Ascending aorta (tissue), 2 donors: ENCODE measurements at regions not wholly inside any gene's neighbourhood (a gene's known extent, or its start where the extent isn't known, plus 50 kb on each side); places are given as distances from the start of the nearest gene placed in this dataset.
"Not testable (repeated sequence)": the region's sequence is repeated elsewhere in the genome, so short reads cannot be mapped to it uniquely, and the experiment has no call there.

ENCODE experiments used
- DNase-seq, 2 donors: peaks; one replicate each; pipeline ENCODE4 v3.0.0-alpha.2; 2019; ENCODE audit warnings: low spot score in 2 of 2
- H3K27ac ChIP-seq, 2 donors: fragments of 200-600 bp; sonication (generic); one replicate each; pipeline ENCODE4 v1.5.1; 2016 to 2017; ENCODE audit warnings: mild to moderate bottlenecking in 1 of 2
- H3K27me3 ChIP-seq: fragments of 200-600 bp; sonication (generic); one replicate; pipeline ENCODE4 v1.5.1; 2017
- H3K36me3 ChIP-seq, 2 donors: fragments of 200-600 bp; sonication (generic); one replicate each; pipeline ENCODE4 v1.5.1; 2016
- H3K4me1 ChIP-seq, 2 donors: fragments of 200-600 bp; sonication (generic); one replicate each; pipeline ENCODE4 v1.5.1; 2016 to 2017; ENCODE audit warnings: mild to moderate bottlenecking in 1 of 2
- H3K4me3 ChIP-seq, 2 donors: fragments of 200-600 bp; sonication (generic); one replicate each; pipeline ENCODE4 v1.5.1; 2016 to 2017; ENCODE audit warnings: mild to moderate bottlenecking in 1 of 2
- H3K9me3 ChIP-seq, 2 donors: fragments of 200-600 bp; sonication (generic); one replicate each; pipeline ENCODE4 v1.5.1; 2016
- intact Hi-C: fragments of 100-400 bp; cut with DNase I; formaldehyde crosslinking; loops from one replicate; pipeline ENCODE4 v1.15.1; 2023
- TF ChIP-seq, protein P1 (sequence below), 3 experiments: fragments of 200-600 bp in 2 of 3; fragments of 450-650 bp in 1 of 3; sonication (generic) in 2 of 3; IDR thresholded peaks; one replicate each; pipeline ENCODE4 v1.5.1; 2016 to 2019; ENCODE audit warnings: antibody characterized with exemption in 3 of 3, mild to moderate bottlenecking in 1 of 3, moderate library complexity in 1 of 3

DNA sequence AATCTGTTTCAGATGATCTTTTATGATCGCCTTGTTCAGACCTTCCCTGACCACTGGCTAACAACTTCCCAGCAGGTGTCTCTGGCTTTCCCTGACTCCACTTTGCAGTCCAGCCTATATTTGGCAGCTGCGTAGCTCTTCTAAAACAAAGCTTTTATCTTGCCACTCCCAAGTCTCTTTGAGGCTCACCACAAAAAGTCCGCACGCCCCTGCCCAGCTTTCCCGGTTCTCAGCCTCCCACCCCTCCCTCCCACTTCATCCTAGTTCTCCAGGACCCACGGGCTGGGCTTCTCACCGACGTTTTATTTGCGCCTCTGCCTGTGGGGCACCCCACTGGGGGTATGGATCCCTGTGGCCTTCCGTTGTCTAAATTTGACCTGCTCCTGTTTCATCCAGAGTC lies 58.9 kb upstream of the USP6NL start:
- H3K4me3 ChIP-seq: no peak overlapping the region
- no peaks in the 10 kb centered on the region for H3K9me3 ChIP-seq
- TF ChIP-seq, protein P1, sequence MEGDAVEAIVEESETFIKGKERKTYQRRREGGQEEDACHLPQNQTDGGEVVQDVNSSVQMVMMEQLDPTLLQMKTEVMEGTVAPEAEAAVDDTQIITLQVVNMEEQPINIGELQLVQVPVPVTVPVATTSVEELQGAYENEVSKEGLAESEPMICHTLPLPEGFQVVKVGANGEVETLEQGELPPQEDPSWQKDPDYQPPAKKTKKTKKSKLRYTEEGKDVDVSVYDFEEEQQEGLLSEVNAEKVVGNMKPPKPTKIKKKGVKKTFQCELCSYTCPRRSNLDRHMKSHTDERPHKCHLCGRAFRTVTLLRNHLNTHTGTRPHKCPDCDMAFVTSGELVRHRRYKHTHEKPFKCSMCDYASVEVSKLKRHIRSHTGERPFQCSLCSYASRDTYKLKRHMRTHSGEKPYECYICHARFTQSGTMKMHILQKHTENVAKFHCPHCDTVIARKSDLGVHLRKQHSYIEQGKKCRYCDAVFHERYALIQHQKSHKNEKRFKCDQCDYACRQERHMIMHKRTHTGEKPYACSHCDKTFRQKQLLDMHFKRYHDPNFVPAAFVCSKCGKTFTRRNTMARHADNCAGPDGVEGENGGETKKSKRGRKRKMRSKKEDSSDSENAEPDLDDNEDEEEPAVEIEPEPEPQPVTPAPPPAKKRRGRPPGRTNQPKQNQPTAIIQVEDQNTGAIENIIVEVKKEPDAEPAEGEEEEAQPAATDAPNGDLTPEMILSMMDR (IDR thresholded peaks at IDR 0.05): no peak
- H3K27me3 ChIP-seq: no peaks in the 10 kb centered on the region
- H3K27ac ChIP-seq: no peak overlapping the region
- intact Hi-C loops: no loop called here
- no peak for DNase-seq
- no peaks in the 10 kb centered on the region for H3K4me1 ChIP-seq
- no peaks in the 10 kb centered on the region for H3K36me3 ChIP-seq

DNA sequence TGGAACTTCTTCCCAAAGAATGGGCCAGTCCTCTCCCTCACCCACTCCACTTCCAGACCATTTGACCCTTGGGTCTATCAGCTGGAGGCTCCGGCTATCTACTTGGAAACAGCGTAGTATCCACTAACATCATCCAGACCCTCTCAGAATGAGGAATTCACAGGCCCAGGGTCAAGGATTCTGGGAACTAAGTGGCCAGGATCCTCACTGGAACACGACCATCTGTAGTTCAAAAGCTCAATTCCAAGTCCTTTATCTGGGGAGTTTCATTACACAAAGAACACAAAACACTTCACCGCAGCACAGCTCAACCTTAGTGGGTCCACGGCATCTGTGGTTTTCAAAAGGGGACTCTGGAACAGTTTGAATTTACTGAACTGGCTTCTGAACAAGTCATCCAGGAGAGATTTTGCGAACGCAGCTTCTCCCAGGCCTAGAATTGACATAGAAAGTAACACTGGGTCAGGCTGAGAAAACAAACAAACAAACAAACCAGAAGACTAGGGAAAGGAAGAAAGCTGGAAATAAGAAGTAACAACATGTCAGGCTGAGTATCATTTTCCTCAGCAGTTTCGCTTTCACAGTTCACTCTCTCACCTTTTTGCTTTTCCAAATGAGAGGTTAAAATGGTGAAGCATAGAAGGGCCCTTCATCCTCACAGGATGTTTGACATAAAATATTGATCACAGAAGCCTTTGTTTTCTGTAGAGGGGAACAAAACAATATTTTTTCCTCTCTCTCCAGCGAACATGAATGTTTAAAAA lies 57.6 kb upstream of the USP6NL start:
- intact Hi-C loops: no loop called here
- H3K36me3 ChIP-seq: no peaks in the 10 kb centered on the region
- H3K27me3 ChIP-seq: no peaks in the 10 kb centered on the region
- DNase-seq: no peak
- no peak overlapping the region for H3K27ac ChIP-seq
- H3K4me3 ChIP-seq: no peak overlapping the region
- TF ChIP-seq, protein P1 (IDR thresholded peaks at IDR 0.05): no peak
- no peaks in the 10 kb centered on the region for H3K9me3 ChIP-seq
- no peaks in the 10 kb centered on the region for H3K4me1 ChIP-seq

DNA sequence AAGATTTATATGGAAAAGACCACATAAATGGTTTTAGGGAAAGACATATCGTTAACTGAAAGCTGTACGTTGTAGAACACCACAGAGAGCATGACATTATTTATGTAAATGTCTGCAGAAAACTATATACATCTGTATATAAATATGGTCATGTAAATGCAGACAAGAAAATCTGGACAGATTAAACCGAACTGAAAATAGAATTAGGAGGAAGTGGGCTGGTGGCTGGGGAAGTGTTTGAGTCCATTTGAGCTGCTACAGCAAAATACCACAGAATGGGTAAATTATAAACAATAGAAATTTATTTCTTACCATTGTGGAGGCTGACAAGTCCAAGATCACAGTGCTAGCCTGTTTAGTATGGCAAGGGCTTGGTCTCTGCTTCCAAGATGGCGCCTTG lies 56.3 kb upstream of the USP6NL start:
- H3K27me3 ChIP-seq: no peaks in the 10 kb centered on the region
- H3K36me3 ChIP-seq: no peaks in the 10 kb centered on the region
- H3K4me3 ChIP-seq: no peak overlapping the region
- DNase-seq: no peak
- no peaks in the 10 kb centered on the region for H3K9me3 ChIP-seq
- H3K27ac ChIP-seq: no peak overlapping the region
- no peaks in the 10 kb centered on the region for H3K4me1 ChIP-seq
- TF ChIP-seq, protein P1 (IDR thresholded peaks at IDR 0.05): no peak
- intact Hi-C loops: no loop called here

DNA sequence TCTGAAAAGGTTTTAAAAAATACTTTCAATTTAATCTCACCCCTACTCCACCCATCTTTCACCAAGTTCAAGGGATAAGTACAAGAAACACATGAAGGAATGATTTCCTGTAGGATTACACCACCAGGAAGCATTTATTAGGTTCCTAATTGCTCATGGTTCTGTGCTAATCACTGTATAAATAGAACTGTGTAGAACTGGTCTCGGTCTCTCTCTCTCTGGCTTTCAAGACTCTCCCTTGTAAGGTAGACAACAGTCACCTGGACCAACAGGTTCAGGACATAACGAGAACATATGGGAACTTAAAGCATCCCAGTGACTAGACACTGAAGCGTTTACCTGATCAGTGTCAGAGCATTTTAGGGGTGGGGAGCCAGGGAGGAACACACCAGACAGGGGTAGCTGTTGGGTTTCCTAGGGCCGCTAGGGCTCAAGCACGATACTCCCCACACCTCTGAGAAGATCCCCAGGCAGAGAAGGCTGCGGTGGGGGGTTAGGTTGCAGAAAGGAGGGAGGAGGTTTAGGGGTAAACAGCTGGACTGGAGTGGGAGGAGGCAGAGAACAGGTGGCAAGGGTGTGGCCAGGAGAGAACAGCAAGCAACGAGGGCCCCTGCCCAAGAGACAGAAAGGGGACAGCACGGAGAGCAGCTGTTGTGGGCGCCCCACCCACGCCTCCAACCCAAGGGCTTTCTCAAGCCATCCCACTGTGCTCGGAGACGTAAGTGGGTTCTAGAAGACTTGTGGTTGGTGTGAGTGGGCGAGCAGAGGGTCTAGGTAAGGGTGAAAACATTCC lies 52.5 kb upstream of the USP6NL start:
- H3K36me3 ChIP-seq: no peaks in the 10 kb centered on the region
- H3K27ac ChIP-seq: no peak overlapping the region
- intact Hi-C loops: no loop called here
- no peaks in the 10 kb centered on the region for H3K27me3 ChIP-seq
- H3K9me3 ChIP-seq: no peaks in the 10 kb centered on the region
- no peak overlapping the region for H3K4me3 ChIP-seq
- no peaks in the 10 kb centered on the region for H3K4me1 ChIP-seq
- no peak for DNase-seq
- TF ChIP-seq, protein P1 (IDR thresholded peaks at IDR 0.05): no peak

DNA sequence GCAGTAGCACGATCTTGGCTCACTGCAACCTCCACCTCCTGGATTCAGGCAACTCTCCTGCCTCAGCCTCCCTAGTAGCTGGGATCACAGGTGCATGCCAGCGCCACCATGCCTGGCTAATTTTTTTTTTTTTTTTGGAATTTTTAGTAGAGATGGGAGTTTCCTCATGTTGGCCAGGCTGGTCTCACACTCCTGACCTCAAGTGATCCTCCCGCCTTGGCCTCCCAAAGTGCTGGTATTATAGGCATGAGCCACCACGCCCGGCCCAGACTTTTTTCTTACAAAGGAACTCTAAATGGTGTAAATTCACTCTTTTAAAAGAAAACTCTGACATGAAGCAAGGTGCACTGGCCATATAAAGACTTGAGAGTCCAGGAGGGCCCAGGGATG lies 51.7 kb upstream of the USP6NL start:
- H3K4me3 ChIP-seq, H3K4me1 ChIP-seq, intact Hi-C loops, H3K9me3 ChIP-seq, DNase-seq, H3K27me3 ChIP-seq, H3K27ac ChIP-seq, H3K36me3 ChIP-seq: not testable (repeated sequence)

DNA sequence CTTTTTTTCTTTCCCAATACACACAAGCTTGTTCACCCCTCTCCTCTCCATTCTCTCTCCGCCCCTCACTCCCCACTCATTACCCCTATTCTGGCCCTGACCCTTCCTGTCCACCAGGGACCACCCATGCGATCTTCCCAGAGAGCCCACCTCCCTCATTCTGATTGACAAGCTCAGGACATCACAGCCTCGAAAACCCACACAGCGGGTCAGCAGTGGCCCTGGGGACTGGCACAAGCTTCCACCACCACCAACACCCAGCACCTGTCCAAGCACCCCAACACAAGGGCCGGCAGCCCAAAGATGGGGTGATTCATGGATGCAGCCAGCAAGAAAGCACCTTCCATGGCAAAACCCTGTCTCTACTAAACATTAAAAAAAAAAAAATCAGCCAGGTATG lies 50.0 kb upstream of the USP6NL start:
- Histone ChIP-seq H3K27me3 (no peaks in the 10 kb centered on the region), H3K4me3 (no peak overlapping the region), H3K9me3 (no peaks in the 10 kb centered on the region), H3K36me3 (no peaks in the 10 kb centered on the region), H3K4me1 (no peaks in the 10 kb centered on the region), H3K27ac (no peak overlapping the region)
- DNase-seq: no peak
- intact Hi-C loops: no loop called here
- TF ChIP-seq, protein P1 (IDR thresholded peaks at IDR 0.05): no peak
